ENCODE measurements at regions not wholly inside any gene's neighbourhood (a gene's known extent, or its start where the extent isn't known, plus 50 kb on each side); places are given as distances from the start of the nearest gene placed in this dataset.

- Histone ChIP-seq H3K4me1 (ENCODE audit: low read length) (no peaks in the 10 kb centered on the region), H3K4me3 (ENCODE audit: low read length) (no peak overlapping the region), H4K20me1 (ENCODE audit: insufficient read depth, low read length) (no peaks in the 10 kb centered on the region), H3K4me2 (ENCODE audit: low read length) (no peak overlapping the region), H3K36me3 (replicated peaks; ENCODE audit: low read depth, low read length) (no peaks in the 10 kb centered on the region), H3K79me2 (ENCODE audit: low read length) (no peaks in the 10 kb centered on the region), H2AFZ (ENCODE audit: low read depth, low read length) (no peak overlapping the region), H3K9ac (ENCODE audit: low read length) (no peak overlapping the region), H3K27ac (ENCODE audit: low read length) (no peak overlapping the region), H3K9me3 (ENCODE audit: insufficient read depth, low read length) (no peaks in the 10 kb centered on the region), H3K27me3 (ENCODE audit: low read depth, low read length) (no peaks in the 10 kb centered on the region)
- no peak for TF ChIP-seq EZH2phosphoT487 (IDR thresholded peaks at IDR 0.05; ENCODE audit: low read depth)
- no peak for TF ChIP-seq CTCF (IDR thresholded peaks at IDR 0.05; ENCODE audit: low read depth, low read length)
Observed at GRCh38 chr2:156118753-156119416, 213.6 kb downstream of the NR4A2 start.

DNA sequence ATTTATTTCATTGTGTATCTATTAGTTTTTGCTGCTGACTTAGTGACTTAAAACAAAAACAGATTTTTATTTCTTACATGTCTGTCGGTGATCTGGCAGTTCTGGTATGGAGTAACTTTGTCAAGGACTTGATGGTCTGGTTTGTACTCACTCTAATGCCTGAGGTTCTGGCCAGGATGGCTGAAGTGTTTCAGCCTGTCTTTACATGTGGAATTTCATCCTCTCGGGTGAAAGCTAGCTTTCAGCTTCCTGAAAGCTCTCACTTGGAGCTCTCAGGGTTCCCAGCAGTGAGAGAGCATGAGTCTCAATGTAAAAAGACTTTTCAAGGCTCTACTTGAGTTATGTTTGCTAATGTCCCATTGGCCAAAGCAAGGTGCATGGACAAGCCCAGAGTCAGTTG is 216.4 kb downstream of the NR4A2 start:
- Histone ChIP-seq H3K36me3 (replicated peaks; ENCODE audit: low read depth, low read length) (no peaks in the 10 kb centered on the region), H3K27ac (ENCODE audit: low read length) (no peak overlapping the region), H2AFZ (ENCODE audit: low read depth, low read length) (no peak overlapping the region), H3K27me3 (ENCODE audit: low read depth, low read length) (no peaks in the 10 kb centered on the region), H3K4me2 (ENCODE audit: low read length) (no peak overlapping the region), H3K79me2 (ENCODE audit: low read length) (no peaks in the 10 kb centered on the region), H4K20me1 (ENCODE audit: insufficient read depth, low read length) (no peaks in the 10 kb centered on the region), H3K4me1 (ENCODE audit: low read length) (no peaks in the 10 kb centered on the region), H3K9ac (ENCODE audit: low read length) (no peak overlapping the region), H3K9me3 (ENCODE audit: insufficient read depth, low read length) (no peaks in the 10 kb centered on the region), H3K4me3 (ENCODE audit: low read length) (no peak overlapping the region)
- TF ChIP-seq CTCF (IDR thresholded peaks at IDR 0.05; ENCODE audit: low read depth, low read length) (no peak), EZH2phosphoT487 (IDR thresholded peaks at IDR 0.05; ENCODE audit: low read depth) (no peak)

DNA sequence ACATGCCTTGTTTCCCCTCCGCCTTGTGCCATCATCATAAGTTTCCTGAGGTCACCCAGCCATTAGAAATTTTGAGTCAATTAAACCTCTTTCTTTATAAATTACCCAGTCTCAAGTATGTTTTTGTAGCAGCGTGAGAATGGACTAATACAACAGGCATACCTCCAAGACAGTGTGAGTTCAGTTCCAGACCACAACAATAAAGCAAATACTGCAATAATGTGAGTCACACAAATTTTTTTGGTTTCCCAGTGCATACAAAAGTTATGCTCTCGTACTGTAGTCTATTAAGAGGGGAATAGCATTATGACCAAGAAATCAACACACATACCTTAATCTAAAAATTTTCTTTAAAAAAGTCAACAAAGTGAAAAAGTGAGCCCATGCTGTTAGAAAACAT is 217.2 kb downstream of the NR4A2 start:
- TF ChIP-seq EZH2phosphoT487 (IDR thresholded peaks at IDR 0.05; ENCODE audit: low read depth) (no peak), CTCF (IDR thresholded peaks at IDR 0.05; ENCODE audit: low read depth, low read length) (no peak)
- Histone ChIP-seq H3K9ac (ENCODE audit: low read length) (no peak overlapping the region), H3K9me3 (ENCODE audit: insufficient read depth, low read length) (no peaks in the 10 kb centered on the region)

GRCh38 chr2:156112323-156112722 is 220.2 kb downstream of the NR4A2 start:
- no peak overlapping the region for H3K4me2 ChIP-seq (ENCODE audit: low read length)
- H3K4me1 ChIP-seq (ENCODE audit: low read length): no peaks in the 10 kb centered on the region
- H3K9ac ChIP-seq (ENCODE audit: low read length): no peak overlapping the region
- no peak for TF ChIP-seq EZH2phosphoT487 (IDR thresholded peaks at IDR 0.05; ENCODE audit: low read depth)
- no peak for TF ChIP-seq CTCF (IDR thresholded peaks at IDR 0.05; ENCODE audit: low read depth, low read length)
- no peaks in the 10 kb centered on the region for H3K9me3 ChIP-seq (ENCODE audit: insufficient read depth, low read length)
- H2AFZ ChIP-seq (ENCODE audit: low read depth, low read length): no peak overlapping the region
- H4K20me1 ChIP-seq (ENCODE audit: insufficient read depth, low read length): no peaks in the 10 kb centered on the region
- H3K4me3 ChIP-seq (ENCODE audit: low read length): no peak overlapping the region
- H3K36me3 ChIP-seq (replicated peaks; ENCODE audit: low read depth, low read length): no peaks in the 10 kb centered on the region
- H3K27me3 ChIP-seq (ENCODE audit: low read depth, low read length): no peaks in the 10 kb centered on the region
- H3K27ac ChIP-seq (ENCODE audit: low read length): no peak overlapping the region
- H3K79me2 ChIP-seq (ENCODE audit: low read length): no peaks in the 10 kb centered on the region

More for the DNA sequence above, 217.2 kb downstream of the NR4A2 start:
- H3K27me3 ChIP-seq (ENCODE audit: low read depth, low read length): no peaks in the 10 kb centered on the region
- no peak overlapping the region for H3K4me2 ChIP-seq (ENCODE audit: low read length)
- H3K36me3 ChIP-seq (replicated peaks; ENCODE audit: low read depth, low read length): no peaks in the 10 kb centered on the region
- no peaks in the 10 kb centered on the region for H4K20me1 ChIP-seq (ENCODE audit: insufficient read depth, low read length)
- no peak overlapping the region for H2AFZ ChIP-seq (ENCODE audit: low read depth, low read length)
- H3K4me3 ChIP-seq (ENCODE audit: low read length): no peak overlapping the region
- no peak overlapping the region for H3K27ac ChIP-seq (ENCODE audit: low read length)
- no peaks in the 10 kb centered on the region for H3K79me2 ChIP-seq (ENCODE audit: low read length)
- no peaks in the 10 kb centered on the region for H3K4me1 ChIP-seq (ENCODE audit: low read length)
